Sigmoid colon (tissue), 4 donors: ENCODE measurements at regions not wholly inside any gene's neighbourhood (a gene's known extent, or its start where the extent isn't known, plus 50 kb on each side); places are given as distances from the start of the nearest gene placed in this dataset.

Source experiments
- POLR2A ChIP-seq, 2 donors: fragments of 450-650 bp; IDR thresholded peaks; one replicate each; pipeline ENCODE4 v1.6.1; 2016; ENCODE audit warnings: antibody characterized with exemption in 2 of 2, mild to moderate bottlenecking in 2 of 2, moderate library complexity in 2 of 2
- POLR2AphosphoS5 ChIP-seq, 4 donors: sonication (generic); formaldehyde crosslinking; IDR thresholded peaks; one replicate each; pipeline ENCODE4 v1.6.1; 2017; ENCODE audit warnings: antibody characterized with exemption in 4 of 4
- TF ChIP-seq, protein P1 (sequence below), 4 experiments: fragments of 450-650 bp in 3 of 4; fragments of 200-600 bp in 1 of 4; IDR thresholded peaks; one replicate each; pipeline ENCODE4 v1.5.1; 2016 to 2019; ENCODE audit warnings: antibody characterized with exemption in 4 of 4, mild to moderate bottlenecking in 3 of 4, moderate library complexity in 2 of 4

- TF ChIP-seq POLR2A (IDR thresholded peaks at IDR 0.05) (no peak), POLR2AphosphoS5 (IDR thresholded peaks at IDR 0.05) (no peak)
- TF ChIP-seq, protein P1, sequence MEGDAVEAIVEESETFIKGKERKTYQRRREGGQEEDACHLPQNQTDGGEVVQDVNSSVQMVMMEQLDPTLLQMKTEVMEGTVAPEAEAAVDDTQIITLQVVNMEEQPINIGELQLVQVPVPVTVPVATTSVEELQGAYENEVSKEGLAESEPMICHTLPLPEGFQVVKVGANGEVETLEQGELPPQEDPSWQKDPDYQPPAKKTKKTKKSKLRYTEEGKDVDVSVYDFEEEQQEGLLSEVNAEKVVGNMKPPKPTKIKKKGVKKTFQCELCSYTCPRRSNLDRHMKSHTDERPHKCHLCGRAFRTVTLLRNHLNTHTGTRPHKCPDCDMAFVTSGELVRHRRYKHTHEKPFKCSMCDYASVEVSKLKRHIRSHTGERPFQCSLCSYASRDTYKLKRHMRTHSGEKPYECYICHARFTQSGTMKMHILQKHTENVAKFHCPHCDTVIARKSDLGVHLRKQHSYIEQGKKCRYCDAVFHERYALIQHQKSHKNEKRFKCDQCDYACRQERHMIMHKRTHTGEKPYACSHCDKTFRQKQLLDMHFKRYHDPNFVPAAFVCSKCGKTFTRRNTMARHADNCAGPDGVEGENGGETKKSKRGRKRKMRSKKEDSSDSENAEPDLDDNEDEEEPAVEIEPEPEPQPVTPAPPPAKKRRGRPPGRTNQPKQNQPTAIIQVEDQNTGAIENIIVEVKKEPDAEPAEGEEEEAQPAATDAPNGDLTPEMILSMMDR (IDR thresholded peaks at IDR 0.05) = no peak
These were observed 64.7 kb upstream of the ECHDC3 start for GRCh38 chr10:11677480-11677879.
